ENCODE measurements at regions not wholly inside any gene's neighbourhood (a gene's known extent, or its start where the extent isn't known, plus 50 kb on each side); places are given as distances from the start of the nearest gene placed in this dataset.
A peak's percentile ranks its signal among the peaks of the same experiment; 100 is the strongest.
"Not testable (repeated sequence)": the region's sequence is repeated elsewhere in the genome, so short reads cannot be mapped to it uniquely, and the experiment has no call there.

DNA sequence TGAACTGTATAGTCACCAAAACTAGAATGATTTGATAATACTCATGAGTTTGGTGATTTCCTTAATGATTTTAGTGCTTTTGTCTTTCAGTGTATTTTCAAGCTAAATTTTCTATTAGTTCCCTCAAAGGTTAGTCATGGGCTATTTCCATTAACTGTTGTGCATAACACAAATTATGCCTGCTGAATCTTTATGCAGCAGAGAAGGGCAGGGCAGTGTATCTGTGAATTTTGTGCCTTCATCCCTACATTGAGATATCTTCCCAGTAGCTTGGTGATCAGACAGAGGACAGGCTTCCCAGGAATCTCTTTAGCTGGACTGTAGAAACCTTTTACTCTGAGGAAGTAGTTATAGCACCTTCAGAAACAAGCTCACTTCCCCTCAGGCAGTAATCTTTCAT is 1036.9 kb downstream of the EFNA5 start:
- no peak for DNase-seq

GRCh38 chr5:106628456-106628855 is 1042.3 kb downstream of the EFNA5 start:
- not testable (repeated sequence) for DNase-seq

DNA sequence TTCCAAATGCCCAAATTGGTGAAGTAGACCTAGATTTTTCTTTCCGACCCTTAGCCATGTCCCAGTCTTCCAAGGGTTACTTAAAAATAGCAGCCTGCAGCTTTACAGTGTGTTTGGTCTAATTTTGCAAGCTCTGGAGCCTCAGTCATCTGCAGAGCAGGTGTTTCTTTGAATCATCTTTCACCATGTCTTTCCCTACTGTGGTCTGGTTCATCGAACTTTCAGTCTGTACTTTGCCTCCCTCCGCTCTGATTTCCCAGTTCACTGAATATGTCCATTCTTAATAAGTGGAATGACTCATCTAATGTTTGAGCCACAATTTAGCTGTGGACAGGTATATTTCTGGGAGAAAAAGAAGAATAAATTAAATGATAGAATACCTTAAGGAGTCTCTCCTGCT is 1060.7 kb downstream of the EFNA5 start:
- DNase-seq: no peak

- DNase-seq: no peak
These were observed 1069.1 kb downstream of the EFNA5 start for GRCh38 chr5:106601620-106602019.

- no peak for DNase-seq
These were observed 1069.9 kb downstream of the EFNA5 start for GRCh38 chr5:106600803-106601202.

GRCh38 chr5:106595864-106596263 is 1074.9 kb downstream of the EFNA5 start:
- no peak for DNase-seq

GRCh38 chr5:106584268-106584667 is 1086.5 kb downstream of the EFNA5 start:
- no peak for DNase-seq

DNA sequence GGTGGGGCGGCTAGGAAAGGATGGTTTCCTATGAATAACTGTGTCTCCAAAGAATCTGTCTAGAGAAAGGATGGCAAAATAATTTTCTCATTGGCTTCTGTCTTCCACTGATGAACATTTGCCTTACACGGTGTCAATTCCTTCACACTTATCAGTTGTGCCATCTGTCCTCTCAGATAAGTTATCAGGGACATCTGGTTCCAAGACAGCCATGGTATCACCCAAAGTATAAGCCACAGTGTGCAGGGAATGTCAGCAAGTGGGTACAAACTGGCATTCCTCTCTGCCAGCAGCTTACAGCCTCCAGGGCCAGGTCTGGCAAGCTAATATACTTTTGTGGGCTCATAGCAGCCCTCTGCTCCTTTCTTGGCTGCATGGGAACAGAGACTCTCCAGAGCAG is 1092.0 kb downstream of the EFNA5 start:
- DNase-seq: no peak

DNA sequence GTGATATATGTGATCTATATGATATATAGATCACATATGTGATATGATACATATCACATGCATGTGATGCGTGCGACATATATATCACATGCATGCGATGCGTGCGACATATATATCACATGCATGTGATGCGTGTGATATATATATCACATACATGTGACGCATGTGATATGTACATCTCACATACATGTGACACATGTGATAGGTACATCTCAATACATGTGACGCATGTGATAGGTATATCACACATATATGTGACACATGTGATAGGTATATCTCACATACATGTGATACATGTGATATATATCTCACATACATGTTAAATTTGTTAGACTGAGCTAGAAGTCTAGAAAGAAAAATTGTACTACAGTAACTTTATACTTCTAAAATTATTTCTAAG is 1095.9 kb downstream of the EFNA5 start:
- DNase-seq: no peak

DNA sequence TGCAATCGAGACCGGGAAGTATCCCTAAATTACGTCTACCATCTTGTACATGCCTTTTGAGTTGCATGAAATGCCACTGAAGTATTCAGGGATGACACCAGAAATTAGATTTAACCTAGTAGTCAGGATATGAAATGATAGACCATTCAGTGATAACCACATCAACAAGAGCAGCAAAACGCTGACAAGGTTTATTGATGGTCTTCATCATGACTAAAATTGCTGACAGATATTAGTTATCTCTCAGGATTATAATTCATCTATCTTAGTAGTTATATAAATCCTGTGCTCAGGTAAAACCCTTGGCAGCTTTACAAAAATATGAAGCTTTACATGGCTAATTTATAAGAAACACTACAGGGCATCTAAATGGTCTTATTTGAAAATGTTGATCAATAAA is 1104.7 kb downstream of the EFNA5 start:
- DNase-seq: no peak

- DNase-seq: no peak
These were observed 1125.4 kb downstream of the EFNA5 start for GRCh38 chr5:106545325-106545724.

DNA sequence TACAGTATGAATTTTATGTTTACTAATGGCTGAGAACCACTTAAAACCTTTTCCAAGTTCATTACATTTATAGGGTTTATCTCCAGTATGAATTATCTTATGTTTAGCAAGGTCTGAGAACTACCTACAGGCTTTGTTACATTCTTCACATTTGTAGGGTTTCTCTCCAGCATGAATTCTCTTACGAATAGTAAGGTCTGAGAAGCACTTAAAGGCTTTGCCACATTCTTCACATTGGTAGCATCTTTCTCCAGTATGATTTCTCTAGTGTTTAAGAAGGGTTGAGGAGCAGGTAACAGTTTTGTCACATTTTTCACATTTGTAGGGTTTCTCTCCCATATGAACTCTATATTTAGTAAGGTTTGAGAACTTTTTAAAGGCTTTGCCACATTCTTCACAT is 1127.4 kb downstream of the EFNA5 start:
- DNase-seq: no peak

GRCh38 chr5:106530150-106530549 is 1140.6 kb downstream of the EFNA5 start:
- DNase-seq: no peak

DNA sequence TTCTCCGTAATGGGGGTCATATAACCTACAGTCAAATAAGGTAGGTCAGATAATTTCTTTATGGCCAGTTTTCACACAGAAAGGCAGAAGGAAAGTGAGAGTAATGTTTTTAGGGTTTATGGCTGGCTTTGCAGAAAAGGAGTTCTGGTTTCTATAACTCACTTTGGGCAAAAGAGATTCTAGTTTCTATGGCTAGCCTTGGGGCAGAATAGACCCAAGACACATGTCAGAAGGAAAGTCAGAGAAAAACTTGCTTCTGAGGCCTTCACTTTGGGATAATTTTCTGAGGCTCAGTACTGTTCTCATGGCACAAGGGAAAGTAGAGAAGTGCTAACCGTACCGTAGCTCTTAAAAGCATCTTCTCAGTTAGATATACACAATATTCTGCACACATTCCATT is 1145.3 kb downstream of the EFNA5 start:
- no peak for DNase-seq

DNA sequence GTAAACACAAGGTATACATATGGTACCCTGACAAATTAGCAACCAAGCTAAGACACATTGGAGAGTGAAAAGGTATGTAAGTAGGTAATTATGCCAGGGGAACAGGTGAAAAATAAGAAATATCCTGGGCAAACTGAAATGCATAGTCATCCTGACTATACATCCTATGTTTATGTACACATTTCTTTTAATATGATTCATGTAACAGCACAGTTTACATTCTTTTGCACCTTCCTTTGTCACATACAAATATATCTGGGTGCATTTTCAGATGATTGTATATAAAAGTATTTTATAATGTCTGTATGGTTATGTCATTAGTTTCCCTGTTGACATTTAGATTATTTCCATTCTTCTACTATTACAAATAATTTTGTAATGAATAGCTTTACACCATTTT is 1146.9 kb downstream of the EFNA5 start:
- no peak for DNase-seq

DNA sequence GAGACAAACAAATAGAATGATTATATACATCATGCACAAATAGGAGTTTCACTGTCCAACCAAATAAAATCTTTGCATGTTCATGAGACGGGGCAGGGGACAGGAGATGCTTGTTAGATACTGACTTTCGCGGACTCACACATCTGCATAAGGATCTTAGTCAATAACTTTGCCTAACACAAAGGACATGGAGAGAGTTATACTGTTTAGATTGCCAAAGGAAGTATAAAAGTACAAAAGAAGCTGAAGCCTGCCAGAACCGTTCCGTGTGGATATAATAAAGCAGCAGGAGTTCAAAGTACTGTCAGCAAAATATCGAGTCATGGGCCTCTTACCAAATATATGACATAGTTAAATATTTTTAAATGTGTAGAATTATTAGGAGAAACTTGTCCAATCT is 1148.4 kb downstream of the EFNA5 start:
- DNase-seq: no peak

- DNase-seq: peak in 22 of 58 donors; percentile 0 to 39 (median 10)
These were observed 1149.0 kb downstream of the EFNA5 start for GRCh38 chr5:106521701-106522100.

- DNase-seq: no peak
These were observed 1160.4 kb downstream of the EFNA5 start for GRCh38 chr5:106510321-106510720.

GRCh38 chr5:106508894-106509293 is 1161.8 kb downstream of the EFNA5 start:
- no peak for DNase-seq

DNA sequence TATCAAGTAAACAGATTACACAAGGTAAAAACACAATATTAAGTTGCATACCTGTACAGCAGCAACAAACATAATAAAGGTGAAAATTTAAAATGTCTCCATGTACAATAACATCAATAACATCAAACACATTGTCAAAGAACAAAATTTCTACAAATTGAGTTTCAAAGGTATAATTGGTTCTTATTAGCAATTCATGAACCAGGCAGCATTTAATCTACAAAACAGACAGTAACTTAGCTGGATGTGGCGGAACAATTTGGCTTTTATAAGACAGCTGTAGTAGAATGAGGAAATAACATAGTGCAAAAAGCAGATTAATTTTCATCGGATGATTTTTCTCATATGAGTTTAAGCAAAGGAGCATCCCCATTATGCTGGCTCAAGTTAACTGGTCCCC is 1176.8 kb downstream of the EFNA5 start:
- DNase-seq: no peak

GRCh38 chr5:106489004-106489403 is 1181.7 kb downstream of the EFNA5 start:
- no peak for DNase-seq

DNA sequence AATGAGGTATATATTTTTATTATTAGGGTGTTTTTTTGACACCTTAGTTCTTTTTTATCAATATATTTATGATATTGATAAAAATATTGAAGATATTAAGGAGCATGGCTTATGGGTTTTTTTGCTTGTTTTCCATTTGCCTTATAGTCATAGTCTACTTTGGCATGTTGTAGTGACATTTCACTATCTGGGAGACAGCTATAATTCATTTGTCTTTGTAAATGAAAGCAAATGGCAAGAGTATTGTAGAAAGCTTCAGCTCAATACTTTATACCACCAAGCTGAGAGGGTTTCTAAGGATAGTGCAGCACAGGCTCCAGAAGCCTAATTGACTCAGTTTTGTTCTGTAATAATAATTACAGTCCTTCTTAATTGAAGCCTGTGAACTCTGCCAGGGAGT is 1182.3 kb downstream of the EFNA5 start:
- no peak for DNase-seq

GRCh38 chr5:106481374-106481773 is 1189.4 kb downstream of the EFNA5 start:
- DNase-seq: no peak

- no peak for DNase-seq
These were observed 1194.1 kb downstream of the EFNA5 start for GRCh38 chr5:106476630-106477029.

DNA sequence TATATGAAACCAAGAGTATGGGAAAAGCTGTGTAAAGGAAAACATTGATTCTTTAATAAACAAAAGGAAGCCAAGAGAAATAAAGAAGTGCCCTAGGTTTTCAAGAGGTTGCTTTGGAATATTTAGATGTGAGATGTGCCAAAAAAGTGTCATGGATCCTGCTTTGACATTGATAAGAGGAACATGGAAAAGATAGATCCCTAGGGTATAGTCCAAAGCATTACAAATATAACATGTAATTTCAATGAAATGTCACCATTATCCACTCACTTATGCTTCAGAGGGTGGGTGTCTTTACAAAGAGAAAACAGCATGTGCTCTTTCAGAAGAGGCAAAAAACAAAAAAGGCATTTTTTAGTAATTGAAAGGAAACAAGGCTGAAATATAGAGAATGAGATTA is 1196.7 kb downstream of the EFNA5 start:
- DNase-seq: no peak

Measured in anterior cingulate cortex (tissue), 58 donors.